MCF 10A (cell line): ENCODE measurements at regions not wholly inside any gene's neighbourhood (a gene's known extent, or its start where the extent isn't known, plus 50 kb on each side); places are given as distances from the start of the nearest gene placed in this dataset.
"Not testable (repeated sequence)": the region's sequence is repeated elsewhere in the genome, so short reads cannot be mapped to it uniquely, and the experiment has no call there.

Experiments
- BruUV-seq: library from RNA; stranded (reverse); fragments of 400-500 nt; replicated peaks from 2 replicates; lab custom pipeline; 2021; lab: Mats Ljungman, UMichigan
- CTCF ChIA-PET: fragments of 300-600 bp; sonication (Branson Sonifier 250); formaldehyde crosslinking; extraction: SDS; loops from one replicate; lab custom pipeline; 2021; ENCODE audit warnings: antibody characterized with exemption, inconsistent platforms; lab: Yijun Ruan, JAX
- POLR2A ChIA-PET: fragments of 300-600, 350-650 bp; sonication (Branson Sonifier 250); formaldehyde crosslinking; extraction: SDS; loops from one replicate; lab custom pipeline; 2020; ENCODE audit warnings: antibody characterized with exemption, inconsistent platforms; lab: Yijun Ruan, JAX
- DNase-seq: peaks from one replicate; pipeline ENCODE4 v3.0.0-alpha.2; 2018; ENCODE audit not compliant: unreplicated experiment
- H3K27ac Mint-ChIP-seq: one replicate; pipeline ENCODE4 v1.8.0; 2022; ENCODE audit warnings: mild to moderate bottlenecking, low read depth, mixed read lengths; ENCODE audit not compliant: unreplicated experiment
- H3K27me3 Mint-ChIP-seq: one replicate; pipeline ENCODE4 v1.8.0; 2022; ENCODE audit warnings: mixed read lengths; ENCODE audit not compliant: insufficient read depth, unreplicated experiment
- H3K36me3 Mint-ChIP-seq: one replicate; pipeline ENCODE4 v1.8.0; 2022; ENCODE audit warnings: mild to moderate bottlenecking, moderate library complexity, mixed read lengths; ENCODE audit not compliant: insufficient read depth, unreplicated experiment
- H3K4me1 Mint-ChIP-seq: one replicate; pipeline ENCODE4 v1.8.0; 2022; ENCODE audit warnings: mixed read lengths; ENCODE audit not compliant: insufficient read depth, unreplicated experiment
- H3K4me3 Mint-ChIP-seq: one replicate; pipeline ENCODE4 v1.8.0; 2022; ENCODE audit warnings: mild to moderate bottlenecking, moderate library complexity, mixed read lengths; ENCODE audit not compliant: unreplicated experiment
- H3K9me3 Mint-ChIP-seq: one replicate; pipeline ENCODE4 v1.8.0; 2022; ENCODE audit warnings: mixed read lengths; ENCODE audit not compliant: unreplicated experiment
- intact Hi-C: fragments of 100-400 bp; cut with micrococcal nuclease; formaldehyde crosslinking; loops from 2 replicates; pipeline ENCODE4 v1.14.1; 2022
- TF ChIP-seq, protein P1 (sequence below): fragments of 200-600 bp; IDR thresholded peaks from one replicate; pipeline ENCODE4 v1.8.0; 2022; ENCODE audit warnings: antibody characterized with exemption, mild to moderate bottlenecking; ENCODE audit not compliant: unreplicated experiment

DNA sequence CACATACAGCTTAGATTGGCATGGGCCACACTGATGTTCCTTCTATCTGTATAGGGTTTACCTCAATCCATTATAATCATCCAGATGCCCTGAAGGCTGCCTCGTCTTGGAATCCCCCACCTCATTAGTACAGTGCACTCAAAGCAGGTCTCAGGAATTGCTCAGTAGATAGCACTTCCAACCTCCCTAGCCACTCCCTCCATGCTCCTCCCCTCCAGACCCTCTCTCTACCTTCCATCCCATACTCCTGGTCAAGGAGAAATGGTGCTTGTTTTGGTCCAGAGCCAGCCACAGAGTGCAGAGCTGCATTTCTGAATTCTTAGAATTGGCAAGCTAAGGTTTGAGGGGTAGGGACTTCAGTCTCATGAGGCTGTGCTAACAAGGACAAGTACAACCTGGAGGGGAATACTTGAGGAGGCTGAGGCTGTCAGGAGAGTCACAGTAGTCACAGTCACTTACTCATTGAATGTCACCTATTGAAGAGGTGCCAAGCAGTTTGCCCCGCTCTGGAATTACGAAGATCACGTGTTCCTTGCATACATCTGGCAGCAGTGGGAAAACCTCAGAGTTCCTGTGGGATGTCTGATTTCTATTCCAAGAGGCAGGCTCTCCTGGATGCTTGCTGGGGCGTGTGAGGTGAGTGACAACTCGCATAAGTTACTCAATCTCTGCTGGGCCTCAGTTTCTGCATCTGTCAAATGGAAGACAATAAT is 60.7 kb upstream of the ZNF746 start:
- POLR2A ChIA-PET = no interaction called here
- peak overlapping the region; percentile 12 for H3K27ac Mint-ChIP-seq
- CTCF ChIA-PET = interaction anchor here (0.6 kb wide), 1 partner anchor 11 kb away, joined by 3 read pairs; no protein-coding TSS in a partner anchor

DNA sequence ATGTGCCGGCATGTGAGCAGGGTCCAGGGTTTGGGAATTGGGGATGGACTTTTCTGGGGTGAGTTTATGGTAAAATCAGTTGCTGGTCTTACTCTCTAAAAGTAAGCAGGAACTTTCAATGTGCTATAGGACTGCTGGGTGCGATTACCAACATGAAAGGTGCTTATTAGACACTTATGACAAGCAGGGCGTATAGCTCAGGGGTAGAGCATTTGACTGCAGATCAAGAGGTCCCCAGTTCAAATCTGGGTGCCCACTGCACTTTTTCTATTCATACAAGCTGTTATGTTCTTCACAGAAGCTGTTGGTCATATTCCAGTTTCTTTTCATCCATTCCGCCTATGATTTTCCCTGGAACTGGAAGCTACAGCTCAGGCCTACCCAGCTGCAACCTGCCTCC is 58.9 kb upstream of the ZNF746 start:
- POLR2A ChIA-PET, DNase-seq, intact Hi-C loops, H3K27ac Mint-ChIP-seq, BruUV-seq, H3K9me3 Mint-ChIP-seq, H3K4me3 Mint-ChIP-seq, CTCF ChIA-PET, H3K27me3 Mint-ChIP-seq: not testable (repeated sequence)
- Mint-ChIP-seq H3K4me1 (peaks cover 21% of the 10 kb centered on the region), H3K36me3 (peaks cover 42% of the 10 kb centered on the region)

More for the DNA sequence above, 60.7 kb upstream of the ZNF746 start:
- TF ChIP-seq, protein P1, sequence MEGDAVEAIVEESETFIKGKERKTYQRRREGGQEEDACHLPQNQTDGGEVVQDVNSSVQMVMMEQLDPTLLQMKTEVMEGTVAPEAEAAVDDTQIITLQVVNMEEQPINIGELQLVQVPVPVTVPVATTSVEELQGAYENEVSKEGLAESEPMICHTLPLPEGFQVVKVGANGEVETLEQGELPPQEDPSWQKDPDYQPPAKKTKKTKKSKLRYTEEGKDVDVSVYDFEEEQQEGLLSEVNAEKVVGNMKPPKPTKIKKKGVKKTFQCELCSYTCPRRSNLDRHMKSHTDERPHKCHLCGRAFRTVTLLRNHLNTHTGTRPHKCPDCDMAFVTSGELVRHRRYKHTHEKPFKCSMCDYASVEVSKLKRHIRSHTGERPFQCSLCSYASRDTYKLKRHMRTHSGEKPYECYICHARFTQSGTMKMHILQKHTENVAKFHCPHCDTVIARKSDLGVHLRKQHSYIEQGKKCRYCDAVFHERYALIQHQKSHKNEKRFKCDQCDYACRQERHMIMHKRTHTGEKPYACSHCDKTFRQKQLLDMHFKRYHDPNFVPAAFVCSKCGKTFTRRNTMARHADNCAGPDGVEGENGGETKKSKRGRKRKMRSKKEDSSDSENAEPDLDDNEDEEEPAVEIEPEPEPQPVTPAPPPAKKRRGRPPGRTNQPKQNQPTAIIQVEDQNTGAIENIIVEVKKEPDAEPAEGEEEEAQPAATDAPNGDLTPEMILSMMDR = no peak
- peaks cover 24% of the 10 kb centered on the region for H3K36me3 Mint-ChIP-seq
- peak; percentile 67 for DNase-seq
- no peaks in the 10 kb centered on the region for H3K27me3 Mint-ChIP-seq
- BruUV-seq = no TSS peak
- H3K4me3 Mint-ChIP-seq = no peak overlapping the region
- H3K4me1 Mint-ChIP-seq = peaks cover 21% of the 10 kb centered on the region
- no peaks in the 10 kb centered on the region for H3K9me3 Mint-ChIP-seq
- intact Hi-C loops = no loop called here

DNA sequence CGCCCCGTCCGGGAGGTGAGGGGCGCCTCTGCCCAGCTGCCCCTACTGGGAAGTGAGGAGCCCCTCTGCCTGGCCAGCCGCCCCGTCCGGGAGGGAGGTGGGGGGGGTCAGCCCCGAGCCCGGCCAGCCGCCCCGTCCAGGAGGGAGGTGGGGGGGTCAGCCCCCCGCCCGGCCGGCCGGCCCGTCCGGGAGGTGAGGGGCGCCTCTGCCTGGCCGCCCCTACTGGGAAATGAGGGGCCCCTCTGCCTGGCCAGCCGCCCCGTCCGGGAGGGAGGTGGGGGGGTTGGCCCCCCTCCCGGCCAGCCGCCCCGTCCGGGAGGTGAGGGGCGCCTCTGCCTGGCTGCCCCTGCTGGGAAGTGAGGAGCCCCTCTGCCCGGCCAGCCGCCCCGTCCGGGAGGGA is 57.2 kb upstream of the ZNF746 start:
- BruUV-seq, H3K27ac Mint-ChIP-seq, DNase-seq, H3K9me3 Mint-ChIP-seq, CTCF ChIA-PET, H3K27me3 Mint-ChIP-seq, intact Hi-C loops, H3K4me3 Mint-ChIP-seq, POLR2A ChIA-PET: not testable (repeated sequence)
- Mint-ChIP-seq H3K36me3 (peaks cover 59% of the 10 kb centered on the region), H3K4me1 (peaks cover 15% of the 10 kb centered on the region)

DNA sequence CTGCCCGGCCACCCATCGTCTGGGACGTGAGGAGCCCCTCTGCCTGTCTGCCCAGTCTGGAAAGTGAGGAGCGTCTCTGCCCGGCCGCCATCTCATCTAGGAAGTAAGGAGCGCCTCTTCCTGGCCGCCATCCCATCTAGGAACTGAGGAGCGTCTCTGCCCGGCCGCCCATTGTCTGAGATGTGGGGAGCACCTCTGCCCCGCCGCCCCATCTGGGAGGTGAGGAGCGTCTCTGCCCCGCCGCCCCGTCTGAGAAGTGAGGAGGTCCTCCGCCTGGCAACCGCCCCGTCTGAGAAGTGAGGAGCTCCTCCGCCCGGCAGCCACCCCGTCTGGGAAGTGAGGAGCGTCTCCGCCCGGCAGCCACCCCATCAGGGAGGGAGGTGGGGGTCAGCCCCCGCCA is 56.4 kb upstream of the ZNF746 start:
- DNase-seq, H3K27ac Mint-ChIP-seq, H3K27me3 Mint-ChIP-seq, intact Hi-C loops, H3K9me3 Mint-ChIP-seq, CTCF ChIA-PET, POLR2A ChIA-PET, H3K4me1 Mint-ChIP-seq, BruUV-seq, H3K4me3 Mint-ChIP-seq: not testable (repeated sequence)
- peaks cover 67% of the 10 kb centered on the region for H3K36me3 Mint-ChIP-seq

DNA sequence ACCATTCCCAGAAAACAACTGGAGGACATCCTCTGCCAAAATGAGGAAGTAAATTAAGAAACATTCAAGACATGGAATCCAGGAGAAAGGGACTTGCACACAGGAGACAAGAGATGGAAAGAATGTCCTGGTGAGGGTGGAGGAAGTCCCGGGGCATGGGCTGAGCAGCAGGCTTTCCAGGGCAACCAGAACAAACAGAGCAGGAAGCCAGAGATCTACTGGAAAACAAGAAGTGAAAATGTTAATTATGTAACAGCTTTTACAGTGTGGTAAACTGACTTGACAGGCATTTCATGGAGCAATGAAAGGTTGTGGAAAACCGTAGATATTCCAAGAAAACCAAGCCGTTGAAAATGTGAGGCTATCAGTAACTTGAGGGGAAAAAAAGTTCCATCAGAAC is 55.2 kb upstream of the ZNF746 start:
- H3K36me3 Mint-ChIP-seq = peaks cover 79% of the 10 kb centered on the region
- intact Hi-C loops = no loop called here
- no peak for DNase-seq
- CTCF ChIA-PET = no interaction called here
- no peaks in the 10 kb centered on the region for H3K27me3 Mint-ChIP-seq
- no peak overlapping the region for H3K4me3 Mint-ChIP-seq
- no peak overlapping the region for H3K27ac Mint-ChIP-seq
- no peaks in the 10 kb centered on the region for H3K4me1 Mint-ChIP-seq
- POLR2A ChIA-PET = no interaction called here
- no peaks in the 10 kb centered on the region for H3K9me3 Mint-ChIP-seq
- no TSS peak for BruUV-seq
- TF ChIP-seq, protein P1 = no peak
